HUES6 (cell line): ENCODE measurements at regions not wholly inside any gene's neighbourhood (a gene's known extent, or its start where the extent isn't known, plus 50 kb on each side); places are given as distances from the start of the nearest gene placed in this dataset.

Experiments used
- H3K27ac ChIP-seq: 2 replicates; pipeline ENCODE4 v1.7.0; 2013; ENCODE audit warnings: low read depth, mild to moderate bottlenecking, low read length, inconsistent platforms
- H3K27me3 ChIP-seq: 2 replicates; pipeline ENCODE4 v1.6.1; 2013; ENCODE audit warnings: low read length; ENCODE audit not compliant: control insufficient read depth, insufficient read depth
- H3K36me3 ChIP-seq: 2 replicates; pipeline ENCODE4 v1.6.1; 2013; ENCODE audit warnings: low read length; ENCODE audit not compliant: control insufficient read depth, insufficient read depth
- H3K4me1 ChIP-seq: 2 replicates; pipeline ENCODE4 v1.6.1; 2013; ENCODE audit warnings: low read length; ENCODE audit not compliant: control insufficient read depth, insufficient read depth
- H3K4me3 ChIP-seq: 2 replicates; pipeline ENCODE4 v1.5.1; 2013; ENCODE audit warnings: low read depth, low read length
- H3K9ac ChIP-seq: one replicate; pipeline ENCODE4 v1.6.1; 2013; ENCODE audit warnings: mild to moderate bottlenecking, low read length
- H3K9me3 ChIP-seq: 2 replicates; pipeline ENCODE4 v1.6.1; 2013; ENCODE audit warnings: low read depth, low read length; ENCODE audit not compliant: control insufficient read depth, insufficient read depth

- Histone ChIP-seq H3K27me3 (peaks cover 83% of the 10 kb centered on the region), H3K36me3 (no peaks in the 10 kb centered on the region), H3K9me3 (no peaks in the 10 kb centered on the region), H3K9ac (no peak overlapping the region), H3K4me1 (peaks cover 15% of the 10 kb centered on the region), H3K27ac (no peak overlapping the region), H3K4me3 (peak overlapping the region; percentile 55)
These were observed 149.0 kb upstream of the ZNF536 start for GRCh38 chr19:30222992-30223865.

GRCh38 chr19:30223866-30224688 lies 148.1 kb upstream of the ZNF536 start:
- Histone ChIP-seq H3K36me3 (no peaks in the 10 kb centered on the region), H3K27me3 (peaks cover 92% of the 10 kb centered on the region), H3K9ac (no peak overlapping the region), H3K9me3 (no peaks in the 10 kb centered on the region), H3K4me1 (peaks cover 15% of the 10 kb centered on the region), H3K27ac (no peak overlapping the region), H3K4me3 (peak overlapping the region; percentile 50; the same call in 1 of the 2 replicates)

GRCh38 chr19:30224689-30225606 lies 147.2 kb upstream of the ZNF536 start:
- H3K9ac ChIP-seq: no peak overlapping the region
- H3K36me3 ChIP-seq: no peaks in the 10 kb centered on the region
- H3K27ac ChIP-seq: no peak overlapping the region
- peaks cover 21% of the 10 kb centered on the region for H3K4me1 ChIP-seq
- no peaks in the 10 kb centered on the region for H3K9me3 ChIP-seq
- peak overlapping the region; percentile 50 for H3K4me3 ChIP-seq
- peaks cover 98% of the 10 kb centered on the region for H3K27me3 ChIP-seq

- Histone ChIP-seq H3K27ac (no peak overlapping the region), H3K27me3 (peaks cover 98% of the 10 kb centered on the region), H3K9me3 (no peaks in the 10 kb centered on the region), H3K4me1 (peaks cover 21% of the 10 kb centered on the region), H3K36me3 (no peaks in the 10 kb centered on the region), H3K9ac (no peak overlapping the region), H3K4me3 (peak overlapping the region; percentile 56)
These were observed 146.3 kb upstream of the ZNF536 start for GRCh38 chr19:30225676-30226463.

GRCh38 chr19:30226464-30227011 lies 145.6 kb upstream of the ZNF536 start:
- H3K27ac ChIP-seq: no peak overlapping the region
- H3K27me3 ChIP-seq: peaks cover 98% of the 10 kb centered on the region
- H3K9ac ChIP-seq: no peak overlapping the region
- no peaks in the 10 kb centered on the region for H3K36me3 ChIP-seq
- peaks cover 21% of the 10 kb centered on the region for H3K4me1 ChIP-seq
- H3K4me3 ChIP-seq: peak overlapping the region; percentile 56
- H3K9me3 ChIP-seq: no peaks in the 10 kb centered on the region

GRCh38 chr19:30227012-30227621 lies 145.1 kb upstream of the ZNF536 start:
- Histone ChIP-seq H3K27me3 (peaks cover 95% of the 10 kb centered on the region), H3K4me3 (peak overlapping the region; percentile 56), H3K27ac (no peak overlapping the region), H3K36me3 (no peaks in the 10 kb centered on the region), H3K9me3 (no peaks in the 10 kb centered on the region), H3K4me1 (peaks cover 21% of the 10 kb centered on the region), H3K9ac (no peak overlapping the region)

- Histone ChIP-seq H3K9ac (no peak overlapping the region), H3K27ac (no peak overlapping the region), H3K4me3 (peak overlapping the region; percentile 76), H3K27me3 (peaks cover 92% of the 10 kb centered on the region), H3K4me1 (peaks cover 21% of the 10 kb centered on the region), H3K9me3 (no peaks in the 10 kb centered on the region), H3K36me3 (no peaks in the 10 kb centered on the region)
These were observed 144.5 kb upstream of the ZNF536 start for GRCh38 chr19:30227661-30228112.

- Histone ChIP-seq H3K4me1 (peaks cover 16% of the 10 kb centered on the region), H3K27me3 (peaks cover 86% of the 10 kb centered on the region), H3K4me3 (peak overlapping the region; percentile 76), H3K9ac (no peak overlapping the region), H3K9me3 (no peaks in the 10 kb centered on the region), H3K27ac (no peak overlapping the region), H3K36me3 (no peaks in the 10 kb centered on the region)
These were observed 143.9 kb upstream of the ZNF536 start for GRCh38 chr19:30228113-30228834.

GRCh38 chr19:30228835-30229524 lies 143.2 kb upstream of the ZNF536 start:
- Histone ChIP-seq H3K27me3 (peaks cover 79% of the 10 kb centered on the region), H3K27ac (no peak overlapping the region), H3K4me1 (peaks cover 16% of the 10 kb centered on the region), H3K36me3 (no peaks in the 10 kb centered on the region), H3K9ac (no peak overlapping the region), H3K4me3 (peak overlapping the region; percentile 76), H3K9me3 (no peaks in the 10 kb centered on the region)
